Body of pancreas (tissue), 4 donors: ENCODE measurements at regions not wholly inside any gene's neighbourhood (a gene's known extent, or its start where the extent isn't known, plus 50 kb on each side); places are given as distances from the start of the nearest gene placed in this dataset.

Experiments used
- ATAC-seq: fragments of 150-250 bp; one replicate; pipeline ENCODE4 v1.9.1; 2016
- DNase-seq, 4 donors: peaks; one replicate each; pipeline ENCODE4 v3.0.0-alpha.2; 2019
- H3K27ac ChIP-seq, 4 donors: fragments of 200-600 bp; sonication (generic); 1 replicate in 3 of 4; 2 replicates in 1 of 4; pipeline versions ENCODE4 v1.5.1 to v1.6.1; 2016 to 2019; ENCODE audit warnings: mild to moderate bottlenecking in 1 of 4, mixed read lengths in 1 of 4, moderate library complexity in 1 of 4
- H3K27me3 ChIP-seq, 2 donors: fragments of 200-600 bp; sonication (generic); one replicate each; pipeline ENCODE4 v1.6.0; 2016; ENCODE audit warnings: mild to moderate bottlenecking in 1 of 2
- H3K36me3 ChIP-seq, 2 donors: fragments of 200-600 bp; sonication (generic); replicated peaks in 1 of 2; 2 replicates each; pipeline ENCODE4 v1.5.1; 2016; ENCODE audit warnings: low read depth in 2 of 2; ENCODE audit not compliant: insufficient read depth in 1 of 2
- H3K4me1 ChIP-seq: fragments of 200-600 bp; sonication (generic); one replicate; pipeline ENCODE4 v1.6.0; 2016
- H3K4me3 ChIP-seq, 2 donors: fragments of 200-600 bp; sonication (generic); 1 replicate in 1 of 2; 2 replicates in 1 of 2; pipeline ENCODE4 v1.5.1; 2016 to 2019
- H3K9me3 ChIP-seq, 3 donors: fragments of 200-600 bp; sonication (generic); 1 replicate in 2 of 3; 2 replicates in 1 of 3; pipeline ENCODE4 v1.5.1; 2016
- POLR2A ChIP-seq, 3 donors: fragments of 450-650 bp; IDR thresholded peaks; one replicate each; pipeline ENCODE4 v1.6.1; 2016; ENCODE audit warnings: antibody characterized with exemption in 3 of 3, mild to moderate bottlenecking in 2 of 3
- WGBS, 2 donors: methylation state at CpG; one replicate each; pipeline ENCODE4 v1.1.5; 2017; 5-methylcytosine and 5-hydroxymethylcytosine counted together
- intact Hi-C: fragments of 100-400 bp; cut with DNase I; formaldehyde crosslinking; loops from one replicate; pipeline ENCODE4 v1.15.1; 2023
- TF ChIP-seq, protein P1 (sequence below), 7 experiments: fragments of 450-650 bp in 4 of 7; fragments of 200-600 bp in 3 of 7; sonication (generic) in 3 of 7; IDR thresholded peaks; one replicate each; pipeline ENCODE4 v1.5.1; 2016 to 2019; ENCODE audit warnings: antibody characterized with exemption in 7 of 7

DNA sequence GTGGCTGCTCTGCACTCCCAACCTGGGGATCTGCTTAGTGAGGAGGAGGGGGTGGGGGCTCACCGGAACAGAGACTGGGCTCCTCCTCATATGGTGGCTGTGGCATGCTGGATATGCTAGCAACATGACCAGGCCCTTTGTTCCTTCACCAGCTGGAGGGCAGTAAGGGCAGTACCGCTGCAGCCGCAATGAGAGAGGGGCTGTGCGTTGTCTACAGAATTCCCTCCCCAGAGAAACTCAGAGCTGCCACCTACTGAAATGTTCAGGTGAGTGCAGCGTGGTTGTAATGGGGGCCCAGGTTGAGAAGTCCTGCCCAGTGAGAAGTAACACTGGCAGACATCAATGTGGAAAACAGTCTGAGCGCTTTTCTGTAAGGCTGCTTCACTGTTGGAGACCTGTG, 1211.9 kb upstream of the NXPH2 start:
- no peak for TF ChIP-seq POLR2A (IDR thresholded peaks at IDR 0.05)
- TF ChIP-seq, protein P1, sequence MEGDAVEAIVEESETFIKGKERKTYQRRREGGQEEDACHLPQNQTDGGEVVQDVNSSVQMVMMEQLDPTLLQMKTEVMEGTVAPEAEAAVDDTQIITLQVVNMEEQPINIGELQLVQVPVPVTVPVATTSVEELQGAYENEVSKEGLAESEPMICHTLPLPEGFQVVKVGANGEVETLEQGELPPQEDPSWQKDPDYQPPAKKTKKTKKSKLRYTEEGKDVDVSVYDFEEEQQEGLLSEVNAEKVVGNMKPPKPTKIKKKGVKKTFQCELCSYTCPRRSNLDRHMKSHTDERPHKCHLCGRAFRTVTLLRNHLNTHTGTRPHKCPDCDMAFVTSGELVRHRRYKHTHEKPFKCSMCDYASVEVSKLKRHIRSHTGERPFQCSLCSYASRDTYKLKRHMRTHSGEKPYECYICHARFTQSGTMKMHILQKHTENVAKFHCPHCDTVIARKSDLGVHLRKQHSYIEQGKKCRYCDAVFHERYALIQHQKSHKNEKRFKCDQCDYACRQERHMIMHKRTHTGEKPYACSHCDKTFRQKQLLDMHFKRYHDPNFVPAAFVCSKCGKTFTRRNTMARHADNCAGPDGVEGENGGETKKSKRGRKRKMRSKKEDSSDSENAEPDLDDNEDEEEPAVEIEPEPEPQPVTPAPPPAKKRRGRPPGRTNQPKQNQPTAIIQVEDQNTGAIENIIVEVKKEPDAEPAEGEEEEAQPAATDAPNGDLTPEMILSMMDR (IDR thresholded peaks at IDR 0.05): no peak
- no peaks in the 10 kb centered on the region for H3K27me3 ChIP-seq
- H3K4me3 ChIP-seq: no peak overlapping the region
- no peaks in the 10 kb centered on the region for H3K4me1 ChIP-seq
- ATAC-seq (no peak), DNase-seq (no peak)
- no peak overlapping the region for H3K27ac ChIP-seq
- H3K9me3 ChIP-seq: no peaks in the 10 kb centered on the region
- 87 to 100% methylated on average over 2 to 5 of the region's 6 CpGs for WGBS, 2 donors
- intact Hi-C loops: no loop called here
- no peaks in the 10 kb centered on the region for H3K36me3 ChIP-seq

DNA sequence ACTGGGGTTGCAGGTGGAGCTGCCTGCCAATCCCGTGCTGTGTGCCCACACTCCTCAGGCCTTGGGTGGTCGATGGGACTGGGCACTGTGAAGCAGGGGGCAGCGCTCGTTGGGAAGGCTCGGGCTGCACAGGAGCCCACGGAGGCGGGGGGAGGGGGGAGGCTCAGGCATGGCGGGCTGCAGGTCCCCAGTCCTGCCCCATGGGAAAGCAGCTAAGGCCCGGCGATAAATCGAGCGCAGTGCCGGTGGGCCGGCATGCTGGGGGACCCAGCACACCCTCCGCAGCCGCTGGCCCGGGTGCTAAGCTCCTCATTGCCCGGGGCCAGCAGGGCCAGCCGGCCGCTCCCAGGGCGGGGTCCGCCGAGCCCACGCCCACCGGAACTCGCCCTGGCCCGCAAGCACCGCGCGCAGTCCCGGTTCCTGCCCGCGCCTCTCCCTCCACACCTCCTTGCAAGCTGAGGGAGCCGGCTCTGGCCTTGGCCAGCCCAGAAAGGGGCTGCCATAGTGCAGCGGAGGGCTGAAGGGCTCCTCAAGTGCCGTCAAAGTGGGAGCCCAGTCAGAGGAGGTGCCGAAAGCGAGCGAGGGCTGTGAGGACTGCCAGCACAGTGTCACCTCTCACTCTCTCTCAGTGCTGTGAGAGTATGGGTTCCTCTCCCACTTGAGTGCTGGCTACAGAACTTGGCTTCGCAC, 1210.6 kb upstream of the NXPH2 start:
- TF ChIP-seq POLR2A (IDR thresholded peaks at IDR 0.05): no peak
- TF ChIP-seq, protein P1 (IDR thresholded peaks at IDR 0.05): no peak
- Histone ChIP-seq H3K9me3 (no peaks in the 10 kb centered on the region), H3K27me3 (no peaks in the 10 kb centered on the region), H3K36me3 (no peaks in the 10 kb centered on the region), H3K4me3 (no peak overlapping the region), H3K4me1 (no peaks in the 10 kb centered on the region), H3K27ac (no peak overlapping the region)
- WGBS, 2 donors: 90 to 93% methylated on average over 3 to 20 of the region's 40 CpGs
- no peak for DNase-seq
- intact Hi-C loops: no loop called here
- no peak for ATAC-seq

DNA sequence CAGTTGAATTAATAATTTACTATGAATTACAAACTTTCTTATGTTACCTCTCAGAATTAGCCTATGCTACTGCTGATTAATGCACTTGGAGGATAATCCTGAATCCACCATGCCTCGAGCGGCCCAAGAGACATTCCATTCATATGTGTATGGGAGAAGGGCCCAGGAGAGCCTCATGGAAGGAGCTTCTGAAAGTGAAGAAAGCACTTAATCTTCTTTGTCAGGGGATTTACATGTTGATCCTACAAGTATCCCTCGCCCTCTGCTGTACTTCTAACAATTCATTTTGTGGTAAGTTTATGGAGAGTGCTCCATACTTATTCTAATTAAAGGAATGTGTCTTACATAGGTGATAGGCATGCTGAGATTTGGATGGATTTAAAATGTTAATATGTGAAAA, 1189.1 kb upstream of the NXPH2 start:
- no peak for ATAC-seq
- no peak overlapping the region for H3K27ac ChIP-seq
- H3K4me3 ChIP-seq: no peak overlapping the region
- H3K27me3 ChIP-seq: no peaks in the 10 kb centered on the region
- no peak for DNase-seq
- intact Hi-C loops: no loop called here
- TF ChIP-seq, protein P1 (IDR thresholded peaks at IDR 0.05): no peak
- no peak for TF ChIP-seq POLR2A (IDR thresholded peaks at IDR 0.05)
- peaks cover 0 to 6% (median 0%) of the 10 kb centered on the region in 3 donors for H3K9me3 ChIP-seq
- WGBS, 2 donors: 46 to 63% methylated on average over 3 of the region's 3 CpGs
- H3K36me3 ChIP-seq: no peaks in the 10 kb centered on the region
- H3K4me1 ChIP-seq: no peaks in the 10 kb centered on the region

DNA sequence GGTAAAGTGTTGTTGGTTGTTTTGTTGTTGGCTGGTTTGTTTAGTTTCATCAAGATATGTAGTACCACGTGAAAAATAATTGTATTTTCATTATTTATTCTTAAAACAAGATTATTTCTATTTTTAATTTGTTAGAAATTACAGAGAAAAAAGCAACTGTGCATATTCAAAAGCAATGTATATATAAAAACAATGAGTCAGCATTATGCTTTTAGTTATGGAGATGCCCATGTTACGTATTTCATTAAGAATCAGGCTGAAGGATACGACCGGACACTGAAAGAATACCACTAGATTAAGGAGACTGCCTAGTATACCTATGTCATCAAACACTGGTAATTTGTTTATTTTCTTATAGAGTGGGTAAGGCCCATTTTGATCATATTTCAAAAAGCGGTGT, 1188.4 kb upstream of the NXPH2 start:
- Histone ChIP-seq H3K4me3 (no peak overlapping the region), H3K4me1 (no peaks in the 10 kb centered on the region), H3K27ac (no peak overlapping the region), H3K36me3 (no peaks in the 10 kb centered on the region), H3K9me3 (peaks cover 0 to 6% (median 0%) of the 10 kb centered on the region in 3 donors), H3K27me3 (no peaks in the 10 kb centered on the region)
- ATAC-seq: no peak
- 52 to 69% methylated on average over 5 of the region's 5 CpGs for WGBS, 2 donors
- TF ChIP-seq POLR2A (IDR thresholded peaks at IDR 0.05): no peak
- DNase-seq: no peak
- intact Hi-C loops: no loop called here

DNA sequence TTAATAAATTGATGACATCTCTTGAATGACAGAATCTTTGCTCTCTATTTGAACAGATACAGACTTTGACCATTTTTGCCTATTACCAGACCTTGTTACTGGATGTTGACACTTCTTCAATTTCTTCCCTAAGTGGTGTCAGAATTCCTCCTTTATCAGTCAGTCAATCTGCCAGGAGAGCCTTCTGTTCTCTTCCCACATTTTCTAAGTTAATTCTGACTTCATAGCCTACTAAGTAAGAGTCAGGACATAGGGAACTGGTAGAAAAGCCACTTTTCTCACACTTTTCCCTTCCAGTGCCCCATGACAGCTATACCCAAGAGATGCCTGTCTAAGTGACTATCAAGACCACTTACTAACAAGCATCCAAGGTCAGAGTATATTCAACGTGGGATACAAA, 1187.5 kb upstream of the NXPH2 start:
- Histone ChIP-seq H3K4me3 (no peak overlapping the region), H3K36me3 (no peaks in the 10 kb centered on the region), H3K27ac (no peak overlapping the region), H3K27me3 (no peaks in the 10 kb centered on the region), H3K4me1 (no peaks in the 10 kb centered on the region), H3K9me3 (peaks cover 0 to 6% (median 0%) of the 10 kb centered on the region in 3 donors)
- 42 to 46% methylated on average over 1 of the region's 1 CpG for WGBS, 2 donors
- no peak for TF ChIP-seq POLR2A (IDR thresholded peaks at IDR 0.05)
- TF ChIP-seq, protein P1 (IDR thresholded peaks at IDR 0.05): no peak
- ATAC-seq (no peak), DNase-seq (no peak)
- intact Hi-C loops: no loop called here
